Stimulated activated CD4-positive, alpha-beta T cell treated with anti-CD3 and anti-CD28 coated beads, Interleukin-12 subunit alpha, Interleukin-12 subunit beta, amount 100 ng/mL, for 24 hours (primary cell): ENCODE measurements at regions not wholly inside any gene's neighbourhood (a gene's known extent, or its start where the extent isn't known, plus 50 kb on each side); places are given as distances from the start of the nearest gene placed in this dataset.

Experiments
- DNase-seq, 2 experiments: peaks; one replicate each; pipeline ENCODE4 v3.0.0-alpha.2; 2020; ENCODE audit warnings: low read depth in 2 of 2

GRCh38 chr18:75809151-75809925 lies 381.8 kb upstream of the SMIM21 start:
- DNase-seq, result no peak

- no peak for DNase-seq
Observed at GRCh38 chr18:75805265-75805664, 377.8 kb upstream of the SMIM21 start.

GRCh38 chr18:75802681-75803080 lies 375.2 kb upstream of the SMIM21 start:
- no peak for DNase-seq

GRCh38 chr18:75801178-75801577 lies 373.7 kb upstream of the SMIM21 start:
- no peak for DNase-seq

- no peak for DNase-seq
Observed at GRCh38 chr18:75800331-75800648, 372.8 kb upstream of the SMIM21 start.

- no peak for DNase-seq
Observed at GRCh38 chr18:75799449-75800330, 372.2 kb upstream of the SMIM21 start.

GRCh38 chr18:75797046-75797445 lies 369.5 kb upstream of the SMIM21 start:
- DNase-seq, result no peak

- DNase-seq, result no peak
Observed at GRCh38 chr18:75790796-75791195, 363.3 kb upstream of the SMIM21 start.

GRCh38 chr18:75790111-75790510 lies 362.6 kb upstream of the SMIM21 start:
- DNase-seq, result no peak

GRCh38 chr18:75785834-75786233 lies 358.3 kb upstream of the SMIM21 start:
- no peak for DNase-seq

GRCh38 chr18:75785206-75785605 lies 357.7 kb upstream of the SMIM21 start:
- no peak for DNase-seq

GRCh38 chr18:75784390-75784789 lies 356.9 kb upstream of the SMIM21 start:
- no peak for DNase-seq

GRCh38 chr18:75783566-75784281 lies 356.2 kb upstream of the SMIM21 start:
- no peak for DNase-seq

- no peak for DNase-seq
Observed at GRCh38 chr18:75782826-75783225, 355.3 kb upstream of the SMIM21 start.

- DNase-seq, result no peak
Observed at GRCh38 chr18:75782204-75782603, 354.7 kb upstream of the SMIM21 start.

- no peak for DNase-seq
Observed at GRCh38 chr18:75779910-75780309, 352.4 kb upstream of the SMIM21 start.

GRCh38 chr18:75779450-75779849 lies 351.9 kb upstream of the SMIM21 start:
- DNase-seq, result no peak

GRCh38 chr18:75777630-75778029 lies 350.1 kb upstream of the SMIM21 start:
- DNase-seq, result no peak

- no peak for DNase-seq
Observed at GRCh38 chr18:75775121-75775520, 347.6 kb upstream of the SMIM21 start.

GRCh38 chr18:75773618-75774017 lies 346.1 kb upstream of the SMIM21 start:
- no peak for DNase-seq

- no peak for DNase-seq
Observed at GRCh38 chr18:75762758-75763157, 335.3 kb upstream of the SMIM21 start.

GRCh38 chr18:75760208-75760607 lies 332.7 kb upstream of the SMIM21 start:
- no peak for DNase-seq

GRCh38 chr18:75757951-75758350 lies 330.4 kb upstream of the SMIM21 start:
- no peak for DNase-seq
